A673 (cell line): ENCODE measurements at regions not wholly inside any gene's neighbourhood (a gene's known extent, or its start where the extent isn't known, plus 50 kb on each side); places are given as distances from the start of the nearest gene placed in this dataset.

Source experiments
- EZH2 ChIP-seq: fragments of 200-600 bp; sonication (generic); IDR thresholded peaks from 2 replicates; pipeline ENCODE4 v1.6.1; 2017; ENCODE audit warnings: borderline replicate concordance, low read depth, mild to moderate bottlenecking, mixed read lengths, antibody characterized with exemption, low read length; ENCODE audit not compliant: poor library complexity, severe bottlenecking
- TF ChIP-seq, protein P1 (sequence below): fragments of 300-800, 200-600 bp; sonication (generic); conservative IDR thresholded peaks from 2 replicates; pipeline ENCODE4 v1.5.1; 2017; ENCODE audit warnings: low read depth, mild to moderate bottlenecking, antibody characterized with exemption, low read length, moderate library complexity, mixed read lengths

DNA sequence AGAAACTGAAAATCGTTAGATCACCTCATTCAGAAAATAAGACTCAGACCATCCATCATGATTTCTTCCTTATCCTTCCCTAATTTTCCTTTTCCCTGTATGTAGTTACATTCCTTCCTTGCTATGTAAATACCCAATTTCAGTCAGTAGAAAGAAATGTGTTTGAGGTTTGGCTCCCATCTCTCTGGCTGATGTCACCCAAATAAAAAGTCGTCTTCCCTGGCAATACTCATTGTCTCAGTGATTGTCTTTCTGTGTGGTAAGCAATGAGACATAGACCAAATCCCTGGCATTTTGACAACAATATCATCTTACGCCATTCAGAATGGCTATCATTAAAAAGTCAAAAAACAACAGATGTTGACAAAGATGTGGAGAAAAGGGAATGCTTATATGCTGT, 303.9 kb upstream of the EDIL3 start:
- TF ChIP-seq, protein P1, sequence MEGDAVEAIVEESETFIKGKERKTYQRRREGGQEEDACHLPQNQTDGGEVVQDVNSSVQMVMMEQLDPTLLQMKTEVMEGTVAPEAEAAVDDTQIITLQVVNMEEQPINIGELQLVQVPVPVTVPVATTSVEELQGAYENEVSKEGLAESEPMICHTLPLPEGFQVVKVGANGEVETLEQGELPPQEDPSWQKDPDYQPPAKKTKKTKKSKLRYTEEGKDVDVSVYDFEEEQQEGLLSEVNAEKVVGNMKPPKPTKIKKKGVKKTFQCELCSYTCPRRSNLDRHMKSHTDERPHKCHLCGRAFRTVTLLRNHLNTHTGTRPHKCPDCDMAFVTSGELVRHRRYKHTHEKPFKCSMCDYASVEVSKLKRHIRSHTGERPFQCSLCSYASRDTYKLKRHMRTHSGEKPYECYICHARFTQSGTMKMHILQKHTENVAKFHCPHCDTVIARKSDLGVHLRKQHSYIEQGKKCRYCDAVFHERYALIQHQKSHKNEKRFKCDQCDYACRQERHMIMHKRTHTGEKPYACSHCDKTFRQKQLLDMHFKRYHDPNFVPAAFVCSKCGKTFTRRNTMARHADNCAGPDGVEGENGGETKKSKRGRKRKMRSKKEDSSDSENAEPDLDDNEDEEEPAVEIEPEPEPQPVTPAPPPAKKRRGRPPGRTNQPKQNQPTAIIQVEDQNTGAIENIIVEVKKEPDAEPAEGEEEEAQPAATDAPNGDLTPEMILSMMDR, result no peak
- no peak for TF ChIP-seq EZH2
